Endothelial cell of umbilical vein (primary cell): ENCODE measurements at regions not wholly inside any gene's neighbourhood (a gene's known extent, or its start where the extent isn't known, plus 50 kb on each side); places are given as distances from the start of the nearest gene placed in this dataset.

Experiments used
- BruUV-seq: library from RNA; stranded (reverse); fragments of 400-500 nt; replicated peaks from 2 replicates; lab custom pipeline; 2021; lab: Mats Ljungman, UMichigan
- CTCF ChIA-PET: fragments of 300-600, 350-600 bp; sonication (Branson Sonifier 250); formaldehyde crosslinking; loops from one replicate; lab custom pipeline; 2021; ENCODE audit warnings: antibody characterized with exemption, inconsistent platforms; lab: Charles Lee
- POLR2A ChIA-PET: fragments of 300-600, 350-600 bp; sonication (Branson Sonifier 250); formaldehyde crosslinking; loops from one replicate; lab custom pipeline; 2021; ENCODE audit warnings: antibody characterized with exemption, inconsistent platforms; lab: Charles Lee
- DNase-seq: peaks from one replicate; pipeline ENCODE4 v3.0.0-alpha.2; 2011; ENCODE audit warnings: low read depth, low spot score
- FAIRE-seq: peaks from 2 replicates; lab custom pipeline; 2011; peaks lifted over from hg19 to GRCh38; lab: Jason Lieb, UNC
- H2AFZ ChIP-seq: 2 replicates; pipeline ENCODE4 v1.6.0; 2012; ENCODE audit warnings: low read depth, low read length, control low read depth, inconsistent platforms
- H3K27ac ChIP-seq: 2 replicates; pipeline ENCODE4 v1.5.1; 2011; ENCODE audit warnings: low read depth, mild to moderate bottlenecking, control low read depth, low read length, moderate library complexity; ENCODE audit not compliant: insufficient read depth
- H3K27me3 ChIP-seq, 2 experiments: 2 replicates each; pipeline versions ENCODE4 v1.6.0 to v1.6.1; 2011; ENCODE audit warnings: low read length in 2 of 2, mixed read lengths in 1 of 2; ENCODE audit not compliant: control insufficient read depth in 2 of 2, insufficient read depth in 2 of 2
- H3K36me3 ChIP-seq, 2 experiments: 2 replicates in 1 of 2; 3 replicates in 1 of 2; pipeline ENCODE4 v1.5.1; 2011; ENCODE audit warnings: low read length in 2 of 2, mild to moderate bottlenecking in 1 of 2, moderate library complexity in 1 of 2; ENCODE audit not compliant: control insufficient read depth in 2 of 2, insufficient read depth in 2 of 2; ENCODE audit errors: extremely low read depth in 1 of 2
- H3K4me1 ChIP-seq: 3 replicates; pipeline ENCODE4 v1.5.1; 2011; ENCODE audit warnings: mild to moderate bottlenecking, low read length; ENCODE audit not compliant: control insufficient read depth, insufficient read depth; ENCODE audit errors: extremely low read depth
- H3K4me2 ChIP-seq: 2 replicates; pipeline ENCODE4 v1.6.1; 2011; ENCODE audit warnings: low read length, control low read depth, mixed read lengths; ENCODE audit not compliant: insufficient read depth
- H3K4me3 ChIP-seq, 3 experiments: fragments of 200-600 bp in 1 of 3; sonication (generic), shearing (Covaris generic) in 1 of 3; replicated peaks in 1 of 3; 2 replicates each; pipeline ENCODE4 v1.5.1; 2011 to 2016; ENCODE audit warnings: control low read depth in 3 of 3, low read length in 3 of 3, mild to moderate bottlenecking in 2 of 3, inconsistent platforms in 1 of 3, low read depth in 1 of 3, moderate library complexity in 1 of 3; ENCODE audit not compliant: insufficient read depth in 1 of 3
- H3K79me2 ChIP-seq: 2 replicates; pipeline ENCODE4 v1.6.0; 2012; ENCODE audit warnings: low read length, inconsistent platforms; ENCODE audit not compliant: control insufficient read depth, insufficient read depth
- H3K9ac ChIP-seq: replicated peaks from 2 replicates; pipeline ENCODE3; 2011; ENCODE audit warnings: low read length, control low read depth; ENCODE audit not compliant: insufficient read depth; ENCODE audit errors: extremely low read depth
- H3K9me1 ChIP-seq: replicated peaks from 3 replicates; pipeline ENCODE4 v1.6.0; 2011; ENCODE audit warnings: mild to moderate bottlenecking, low read length; ENCODE audit not compliant: control insufficient read depth, insufficient read depth; ENCODE audit errors: extremely low read depth
- H3K9me3 ChIP-seq: replicated peaks from 2 replicates; pipeline ENCODE4 v1.5.1; 2012; ENCODE audit warnings: low read length, inconsistent platforms; ENCODE audit not compliant: control insufficient read depth, insufficient read depth
- H4K20me1 ChIP-seq: replicated peaks from 2 replicates; pipeline ENCODE3; 2011; ENCODE audit warnings: mild to moderate bottlenecking, low read length; ENCODE audit not compliant: control insufficient read depth, insufficient read depth; ENCODE audit errors: extremely low read depth
- CTCF ChIP-seq, 2 donors: IDR thresholded peaks; 1 replicate in 1 of 2; 2 replicates in 1 of 2; pipeline ENCODE4 v1.5.1; 2011; ENCODE audit warnings: low read length in 2 of 2, mild to moderate bottlenecking in 2 of 2, moderate library complexity in 2 of 2, control low read depth in 1 of 2, inconsistent platforms in 1 of 2, low read depth in 1 of 2; ENCODE audit not compliant: insufficient read depth in 1 of 2; ENCODE audit errors: extremely low read depth in 1 of 2
- EZH2 ChIP-seq: IDR thresholded peaks from 2 replicates; pipeline ENCODE4 v1.6.1; 2012; ENCODE audit warnings: borderline replicate concordance, low read depth, mild to moderate bottlenecking, moderate library complexity, low read length, inconsistent platforms; ENCODE audit not compliant: severe bottlenecking
- FOS ChIP-seq: IDR thresholded peaks from 2 replicates; pipeline ENCODE4 v1.6.1; 2011; ENCODE audit warnings: mild to moderate bottlenecking, low read length, moderate library complexity, borderline replicate concordance; ENCODE audit not compliant: insufficient read depth
- GATA2 ChIP-seq: IDR thresholded peaks from 2 replicates; pipeline ENCODE4 v1.7.0; 2011; ENCODE audit warnings: low read depth, mild to moderate bottlenecking, moderate library complexity, mixed read lengths, low read length; ENCODE audit not compliant: insufficient read length, insufficient read depth
- JUN ChIP-seq: IDR thresholded peaks from 2 replicates; pipeline ENCODE4 v1.6.1; 2011; ENCODE audit warnings: borderline replicate concordance, low read depth; ENCODE audit not compliant: insufficient read length, insufficient read depth
- MAX ChIP-seq: IDR thresholded peaks from 2 replicates; pipeline ENCODE4 v1.6.1; 2011; ENCODE audit not compliant: insufficient read depth, insufficient read length
- MYC ChIP-seq: IDR thresholded peaks from one replicate; pipeline ENCODE4 v1.6.1; 2011; ENCODE audit warnings: mild to moderate bottlenecking, low read depth, low read length
- POLR2A ChIP-seq: IDR thresholded peaks from 2 replicates; pipeline ENCODE4 v1.6.1; 2012; ENCODE audit warnings: low read depth, mild to moderate bottlenecking, control low read depth, low read length
- POLR2AphosphoS5 ChIP-seq: IDR thresholded peaks from 2 replicates; pipeline ENCODE4 v1.6.1; 2012; ENCODE audit warnings: low read depth, mild to moderate bottlenecking, control low read depth, low read length, moderate library complexity; ENCODE audit not compliant: insufficient read depth
- dilution Hi-C: fragments of 300-500 bp; cut with MboI; formaldehyde crosslinking; loops from one replicate; pipeline ENCODE4 v1.15.0; 2019; ENCODE audit warnings: low sequenced_read_pairs; ENCODE audit not compliant: extremely low pct_ligation_motif_present
- intact Hi-C: fragments of 100-400 bp; cut with micrococcal nuclease; formaldehyde crosslinking; loops from one replicate; pipeline ENCODE4 v1.10.0; 2022

GRCh38 chr6:92820601-92821000 is 598.8 kb downstream of the EPHA7 start:
- no peaks in the 10 kb centered on the region for H3K9me3 ChIP-seq
- H3K27ac ChIP-seq: no peak overlapping the region
- H3K9me1 ChIP-seq: no peaks in the 10 kb centered on the region
- CTCF ChIA-PET: interaction anchor here (1.1 kb wide), 1 partner anchor 10 kb away, joined by 3 read pairs; no protein-coding TSS in a partner anchor
- H3K4me1 ChIP-seq: no peaks in the 10 kb centered on the region
- DNase-seq (no peak), FAIRE-seq (no peak)
- H3K4me2 ChIP-seq: no peak overlapping the region
- intact Hi-C loops (no loop called here), dilution Hi-C loops (no loop called here)
- no peak for TF ChIP-seq JUN
- TF ChIP-seq EZH2: no peak
- no peak for TF ChIP-seq POLR2A
- no peak for TF ChIP-seq GATA2
- TF ChIP-seq POLR2AphosphoS5: no peak
- TF ChIP-seq MAX: no peak
- no peak for TF ChIP-seq CTCF (IDR thresholded peaks at IDR 0.05; ENCODE audit: extremely low read depth in 1 of 2, insufficient read depth in 1 of 2, low read depth in 1 of 2, low read length in 2 of 2)
- TF ChIP-seq FOS: no peak
- TF ChIP-seq MYC: no peak
- no peak overlapping the region for H2AFZ ChIP-seq
- no peaks in the 10 kb centered on the region for H3K79me2 ChIP-seq
- no TSS peak for BruUV-seq
- POLR2A ChIA-PET: no interaction called here
- no peaks in the 10 kb centered on the region for H3K36me3 ChIP-seq
- no peaks in the 10 kb centered on the region for H3K27me3 ChIP-seq
- no peak overlapping the region for H3K9ac ChIP-seq
- no peaks in the 10 kb centered on the region for H4K20me1 ChIP-seq
- H3K4me3 ChIP-seq: no peak overlapping the region
